IMR-90 (cell line): ENCODE measurements at regions not wholly inside any gene's neighbourhood (a gene's known extent, or its start where the extent isn't known, plus 50 kb on each side); places are given as distances from the start of the nearest gene placed in this dataset.
A peak's percentile ranks its signal among the peaks of the same experiment; 100 is the strongest.

ENCODE experiments used
- ATAC-seq: fragments of 200-7000 bp; cut with Tn5 transposase; 2 replicates; pipeline ENCODE4 v1.9.1; 2020; ENCODE audit warnings: low read depth, mild to moderate bottlenecking, moderate library complexity
- BruUV-seq: library from RNA; stranded (reverse); fragments of 400-500 nt; replicated peaks from 2 replicates; lab custom pipeline; 2021; lab: Mats Ljungman, UMichigan
- CTCF ChIA-PET: fragments of 300-600 bp; formaldehyde crosslinking; extraction: SDS; loops from one replicate; lab custom pipeline; 2021; ENCODE audit warnings: antibody characterized with exemption; lab: Yijun Ruan, JAX
- POLR2A ChIA-PET: fragments of 300-600 bp; sonication (Branson Sonifier 250); formaldehyde crosslinking; loops from one replicate; lab custom pipeline; 2022; ENCODE audit warnings: antibody characterized with exemption; ENCODE audit not compliant: unreplicated experiment; lab: Charles Lee
- DNase-seq: peaks from one replicate; pipeline ENCODE4 v3.0.0; 2013
- H2AFZ ChIP-seq: replicated peaks from 2 replicates; pipeline ENCODE3; 2013; ENCODE audit warnings: low read length, mild to moderate bottlenecking; ENCODE audit not compliant: poor library complexity
- H2AK5ac ChIP-seq: 2 replicates; pipeline ENCODE4 v1.6.1; 2013; ENCODE audit warnings: low read depth, low read length, inconsistent platforms
- H2AK9ac ChIP-seq: replicated peaks from 2 replicates; pipeline ENCODE3; 2013; ENCODE audit warnings: mild to moderate bottlenecking, low read depth, low read length, moderate library complexity; ENCODE audit not compliant: poor library complexity
- H2BK120ac ChIP-seq: 2 replicates; pipeline ENCODE4 v1.6.1; 2013; ENCODE audit warnings: low read depth, low read length, inconsistent platforms
- H2BK15ac ChIP-seq: 3 replicates; pipeline ENCODE4 v1.6.1; 2013; ENCODE audit warnings: low read depth, low read length, inconsistent platforms
- H2BK20ac ChIP-seq: 2 replicates; pipeline ENCODE4 v1.6.1; 2013; ENCODE audit warnings: low read depth, mild to moderate bottlenecking, inconsistent platforms, low read length, moderate library complexity
- H2BK5ac ChIP-seq: 2 replicates; pipeline ENCODE4 v1.6.1; 2013; ENCODE audit warnings: mild to moderate bottlenecking, low read depth, low read length, inconsistent platforms; ENCODE audit not compliant: poor library complexity, severe bottlenecking
- H3K14ac ChIP-seq: replicated peaks from 2 replicates; pipeline ENCODE4 v1.6.1; 2013; ENCODE audit warnings: low read depth, low read length, inconsistent platforms
- H3K18ac ChIP-seq: 2 replicates; pipeline ENCODE4 v1.6.1; 2013; ENCODE audit warnings: low read depth, low read length, control low read depth
- H3K23ac ChIP-seq: 2 replicates; pipeline ENCODE4 v1.6.1; 2013; ENCODE audit warnings: low read depth, low read length, inconsistent platforms
- H3K27ac ChIP-seq: 2 replicates; pipeline ENCODE4 v1.5.1; 2013; ENCODE audit warnings: mild to moderate bottlenecking, control low read depth, low read length; ENCODE audit not compliant: insufficient read depth
- H3K27me3 ChIP-seq: 2 replicates; pipeline ENCODE4 v1.6.1; 2013; ENCODE audit warnings: low read length; ENCODE audit not compliant: control insufficient read depth, insufficient read depth
- H3K36me3 ChIP-seq: 2 replicates; pipeline ENCODE4 v1.6.1; 2013; ENCODE audit warnings: low read length, mixed read lengths; ENCODE audit not compliant: control insufficient read depth, insufficient read depth
- H3K4ac ChIP-seq: 2 replicates; pipeline ENCODE4 v1.6.1; 2013; ENCODE audit warnings: low read depth, low read length, inconsistent platforms
- H3K4me1 ChIP-seq: 2 replicates; pipeline ENCODE4 v1.6.1; 2013; ENCODE audit warnings: low read length, mixed read lengths; ENCODE audit not compliant: control insufficient read depth, insufficient read depth
- H3K4me2 ChIP-seq: 2 replicates; pipeline ENCODE4 v1.6.1; 2013; ENCODE audit warnings: low read depth, mild to moderate bottlenecking, control low read depth, low read length, moderate library complexity
- H3K4me3 ChIP-seq: 2 replicates; pipeline ENCODE4 v1.5.1; 2013; ENCODE audit warnings: low read depth, mild to moderate bottlenecking, control low read depth, low read length, moderate library complexity; ENCODE audit not compliant: insufficient read depth
- H3K56ac ChIP-seq: 2 replicates; pipeline ENCODE4 v1.6.1; 2013; ENCODE audit warnings: low read length, inconsistent platforms; ENCODE audit not compliant: insufficient read depth; ENCODE audit errors: extremely low read depth
- H3K79me1 ChIP-seq, 2 experiments: 2 replicates each; pipeline ENCODE4 v1.6.1; 2013; ENCODE audit warnings: low read length in 2 of 2, inconsistent platforms in 1 of 2, low read depth in 1 of 2
- H3K9ac ChIP-seq: 2 replicates; pipeline ENCODE4 v1.6.1; 2013; ENCODE audit warnings: low read depth, low read length, control low read depth
- H3K9me1 ChIP-seq: 2 replicates; pipeline ENCODE4 v1.6.1; 2013; ENCODE audit warnings: low read length, inconsistent platforms; ENCODE audit not compliant: insufficient read depth
- H3K9me3 ChIP-seq: 2 replicates; pipeline ENCODE4 v1.6.1; 2013; ENCODE audit warnings: low read length; ENCODE audit not compliant: control insufficient read depth, insufficient read depth
- H4K20me1 ChIP-seq: 2 replicates; pipeline ENCODE4 v1.6.1; 2013; ENCODE audit warnings: low read length, inconsistent platforms; ENCODE audit not compliant: insufficient read depth
- H4K5ac ChIP-seq: 2 replicates; pipeline ENCODE4 v1.6.1; 2013; ENCODE audit warnings: mild to moderate bottlenecking, low read depth, low read length, control low read depth
- H4K8ac ChIP-seq, 2 experiments: 2 replicates each; pipeline ENCODE4 v1.6.1; 2013; ENCODE audit warnings: low read depth in 2 of 2, low read length in 2 of 2, control low read depth in 1 of 2, inconsistent platforms in 1 of 2
- H4K91ac ChIP-seq: 2 replicates; pipeline ENCODE4 v1.6.1; 2013; ENCODE audit warnings: low read depth, low read length, inconsistent platforms; ENCODE audit not compliant: insufficient read depth
- MXI1 ChIP-seq: IDR thresholded peaks from 2 replicates; pipeline ENCODE4 v1.6.1; 2012; ENCODE audit warnings: low read depth, mild to moderate bottlenecking, low read length, moderate library complexity, borderline replicate concordance
- NFE2L2 ChIP-seq: fragments of 150-350 bp; IDR thresholded peaks from 2 replicates; pipeline ENCODE4 v1.6.1; 2016; ENCODE audit warnings: low read depth, mild to moderate bottlenecking, low read length
- RAD21 ChIP-seq: IDR thresholded peaks from 2 replicates; pipeline ENCODE4 v1.6.1; 2012; ENCODE audit warnings: low read length, improper control_type of control experiment
- SMC3 ChIP-seq: fragments of 150-350 bp; IDR thresholded peaks from 2 replicates; pipeline ENCODE4 v1.6.1; 2016; ENCODE audit warnings: low read depth, mild to moderate bottlenecking, antibody characterized with exemption, low read length, moderate library complexity
- WGBS, 2 experiments: methylation state at CpG; one replicate each; pipeline versions ENCODE4 v1.1.5 to v1.1.7; 2013; ENCODE audit warnings: missing lambda C conversion rate in 2 of 2; ENCODE audit not compliant: insufficient read length in 1 of 2; ENCODE audit errors: extremely low coverage in 2 of 2; 5-methylcytosine and 5-hydroxymethylcytosine counted together
- dilution Hi-C: fragments of 300-500 bp; cut with HindIII; formaldehyde crosslinking; loops from one replicate; pipeline ENCODE4 v1.14.3; 2018; ENCODE audit warnings: low sequenced_read_pairs; ENCODE audit not compliant: unreplicated experiment
- in situ Hi-C: fragments of 300-500 bp; cut with MboI; formaldehyde crosslinking; loops from 3 replicates; pipeline ENCODE4 v1.14.3; 2019; ENCODE audit warnings: low sequenced_read_pairs, inconsistent platforms, mixed read lengths
- intact Hi-C: fragments of 100-400 bp; cut with micrococcal nuclease; formaldehyde crosslinking; loops from 2 replicates; pipeline ENCODE4 v1.10.0; 2022
- TF ChIP-seq, protein P1 (sequence below): fragments of 150-350 bp; IDR thresholded peaks from 2 replicates; pipeline ENCODE4 v1.6.1; 2017; ENCODE audit warnings: mild to moderate bottlenecking, antibody characterized with exemption, low read length, low read depth
- TF ChIP-seq, protein P2 (sequence below): conservative IDR thresholded peaks from 2 replicates; pipeline ENCODE4 v1.5.1; 2012; ENCODE audit warnings: mild to moderate bottlenecking, low read depth, low read length, improper control_type of control experiment

DNA sequence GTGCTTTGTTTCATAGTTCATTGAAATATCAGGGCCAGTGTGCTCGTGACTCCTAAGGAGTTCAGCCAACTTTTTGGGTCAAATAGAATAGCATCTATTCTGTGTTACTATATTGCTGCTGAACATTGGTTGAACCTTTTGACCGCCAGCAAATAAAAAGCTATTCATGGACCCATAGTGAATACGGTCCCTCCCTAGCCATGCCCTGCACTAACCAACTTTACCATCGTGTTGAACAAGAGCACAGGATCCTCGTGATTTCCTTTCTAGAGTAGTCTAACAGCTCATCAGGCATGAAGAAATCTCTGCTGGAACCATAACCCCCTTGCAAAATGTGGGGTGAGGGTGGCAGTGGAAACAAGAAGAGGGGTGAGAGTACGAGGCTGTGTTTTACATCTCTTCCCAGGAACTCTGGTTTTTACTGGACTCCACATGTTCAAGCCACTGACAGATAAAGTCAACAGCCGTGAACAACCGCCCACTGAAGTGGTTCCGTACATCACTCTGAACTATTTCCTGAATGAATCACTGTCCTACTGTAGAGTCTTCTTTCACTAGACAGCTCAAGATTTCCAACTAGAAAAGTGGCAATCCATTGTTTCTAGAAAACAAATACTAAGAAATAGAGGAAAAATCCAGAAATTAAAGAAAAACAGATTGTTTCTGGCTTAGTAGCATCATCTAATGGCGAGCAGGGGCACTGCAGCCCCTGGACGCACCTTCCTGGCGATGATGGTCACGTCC lies 70.1 kb upstream of the SPATA31E1 start:
- dilution Hi-C loops = no loop called here
- Histone ChIP-seq H3K9ac (no peak overlapping the region), H4K5ac (no peak overlapping the region), H2AK5ac (no peak overlapping the region), H2AFZ (peak overlapping the region; percentile 9), H2BK20ac (no peak overlapping the region), H3K4ac (no peak overlapping the region), H4K20me1 (no peaks in the 10 kb centered on the region), H3K36me3 (no peaks in the 10 kb centered on the region), H2BK15ac (no peak overlapping the region), H2AK9ac (no peak overlapping the region), H3K9me3 (no peaks in the 10 kb centered on the region; the same call in none of the 2 replicates), H3K27ac (no peak overlapping the region), H3K79me1 (no peaks in the 10 kb centered on the region), H3K4me3 (no peak overlapping the region), H3K23ac (no peak overlapping the region), H4K91ac (no peak overlapping the region), H2BK120ac (no peak overlapping the region), H3K27me3 (peaks cover 15% of the 10 kb centered on the region), H3K9me1 (no peaks in the 10 kb centered on the region), H3K4me1 (no peaks in the 10 kb centered on the region), H3K56ac (no peak overlapping the region), H3K4me2 (no peak overlapping the region), H4K8ac (no peak overlapping the region), H2BK5ac (no peak overlapping the region), H3K18ac (no peak overlapping the region), H3K14ac (no peak overlapping the region)
- TF ChIP-seq RAD21 = peak; percentile 83
- TF ChIP-seq, protein P1, sequence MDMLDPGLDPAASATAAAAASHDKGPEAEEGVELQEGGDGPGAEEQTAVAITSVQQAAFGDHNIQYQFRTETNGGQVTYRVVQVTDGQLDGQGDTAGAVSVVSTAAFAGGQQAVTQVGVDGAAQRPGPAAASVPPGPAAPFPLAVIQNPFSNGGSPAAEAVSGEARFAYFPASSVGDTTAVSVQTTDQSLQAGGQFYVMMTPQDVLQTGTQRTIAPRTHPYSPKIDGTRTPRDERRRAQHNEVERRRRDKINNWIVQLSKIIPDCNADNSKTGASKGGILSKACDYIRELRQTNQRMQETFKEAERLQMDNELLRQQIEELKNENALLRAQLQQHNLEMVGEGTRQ = no peak
- no peak for TF ChIP-seq NFE2L2
- TF ChIP-seq SMC3 = peak; percentile 80
- TF ChIP-seq, protein P2, sequence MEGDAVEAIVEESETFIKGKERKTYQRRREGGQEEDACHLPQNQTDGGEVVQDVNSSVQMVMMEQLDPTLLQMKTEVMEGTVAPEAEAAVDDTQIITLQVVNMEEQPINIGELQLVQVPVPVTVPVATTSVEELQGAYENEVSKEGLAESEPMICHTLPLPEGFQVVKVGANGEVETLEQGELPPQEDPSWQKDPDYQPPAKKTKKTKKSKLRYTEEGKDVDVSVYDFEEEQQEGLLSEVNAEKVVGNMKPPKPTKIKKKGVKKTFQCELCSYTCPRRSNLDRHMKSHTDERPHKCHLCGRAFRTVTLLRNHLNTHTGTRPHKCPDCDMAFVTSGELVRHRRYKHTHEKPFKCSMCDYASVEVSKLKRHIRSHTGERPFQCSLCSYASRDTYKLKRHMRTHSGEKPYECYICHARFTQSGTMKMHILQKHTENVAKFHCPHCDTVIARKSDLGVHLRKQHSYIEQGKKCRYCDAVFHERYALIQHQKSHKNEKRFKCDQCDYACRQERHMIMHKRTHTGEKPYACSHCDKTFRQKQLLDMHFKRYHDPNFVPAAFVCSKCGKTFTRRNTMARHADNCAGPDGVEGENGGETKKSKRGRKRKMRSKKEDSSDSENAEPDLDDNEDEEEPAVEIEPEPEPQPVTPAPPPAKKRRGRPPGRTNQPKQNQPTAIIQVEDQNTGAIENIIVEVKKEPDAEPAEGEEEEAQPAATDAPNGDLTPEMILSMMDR = peak; percentile 92
- peak; percentile 82 for TF ChIP-seq MXI1
- peak; percentile 66 for DNase-seq
- ATAC-seq = peak; percentile 91
- ChIA-PET POLR2A (no interaction called here), CTCF (interaction anchor here (0.6 to 1.4 kb wide), 8 partner anchors 10 to 1398 kb away, joined by 3 to 13 read pairs (median 4); no protein-coding TSS in a partner anchor)
- in situ Hi-C loops = loop anchor here (5.0 kb wide), 1 partner anchor 135 kb away; no protein-coding TSS in a partner anchor
- intact Hi-C loops = loop anchor here (1.0 kb wide), 3 partner anchors 128 to 475 kb away; no protein-coding TSS in a partner anchor
- no TSS peak for BruUV-seq
- WGBS, 2 experiments = 38% methylated on average over 1 of the region's 13 CpGs; no CpG with 5 or more reads in 1 of the 2 experiments
